ENCODE measurements at regions not wholly inside any gene's neighbourhood (a gene's known extent, or its start where the extent isn't known, plus 50 kb on each side); places are given as distances from the start of the nearest gene placed in this dataset.

GRCh38 chr17:20783091-20783490 lies 203.6 kb downstream of the CDRT15L2 start:
- TF ChIP-seq EP300 (IDR thresholded peaks at IDR 0.05; ENCODE audit: borderline replicate concordance): no peak
- TF ChIP-seq EGR1 (IDR thresholded peaks at IDR 0.05): no peak
- TF ChIP-seq TCF12 (IDR thresholded peaks at IDR 0.05; ENCODE audit: low read depth): no peak
- TF ChIP-seq REST (IDR thresholded peaks at IDR 0.05; ENCODE audit: low read depth): no peak
- TF ChIP-seq CEBPB (IDR thresholded peaks at IDR 0.05): no peak
- no peak for TF ChIP-seq YY1 (IDR thresholded peaks at IDR 0.05; ENCODE audit: low read depth)
- TF ChIP-seq FOXM1 (IDR thresholded peaks at IDR 0.05; ENCODE audit: borderline replicate concordance, low read depth): no peak
- no peak for TF ChIP-seq RAD21 (IDR thresholded peaks at IDR 0.05; ENCODE audit: low read depth)
- no peak for TF ChIP-seq TAF1 (IDR thresholded peaks at IDR 0.05; ENCODE audit: low read depth)
- no peak for TF ChIP-seq ZBTB7A (IDR thresholded peaks at IDR 0.05; ENCODE audit: low read depth)
